B cell (primary cell): ENCODE measurements at regions not wholly inside any gene's neighbourhood (a gene's known extent, or its start where the extent isn't known, plus 50 kb on each side); places are given as distances from the start of the nearest gene placed in this dataset.

Source experiments
- ATAC-seq: fragments of 200-7000 bp; cut with Tn5 transposase; one replicate; pipeline ENCODE4 v1.10.0; 2021; ENCODE audit warnings: low read depth, mild to moderate bottlenecking, moderate number of reproducible peaks, moderate library complexity
- CTCF ChIA-PET: fragments of 350-600 bp; sonication (Branson Sonifier 250); formaldehyde crosslinking; loops from one replicate; lab custom pipeline; 2021; ENCODE audit warnings: antibody characterized with exemption, inconsistent platforms; lab: Charles Lee
- POLR2A ChIA-PET: fragments of 350-600 bp; sonication (Branson Sonifier 250); formaldehyde crosslinking; loops from one replicate; lab custom pipeline; 2021; ENCODE audit warnings: antibody characterized with exemption; lab: Charles Lee
- DNase-seq: peaks from one replicate; pipeline ENCODE4 v3.0.0; 2013
- H2AFZ ChIP-seq: 2 replicates; pipeline ENCODE4 v1.6.1; 2012; ENCODE audit warnings: mild to moderate bottlenecking, low read depth, low read length; ENCODE audit not compliant: insufficient read depth, poor library complexity, severe bottlenecking
- H3K27ac ChIP-seq, 2 donors: 1 replicate in 1 of 2; 2 replicates in 1 of 2; pipeline ENCODE4 v1.5.1; 2012 to 2013; ENCODE audit warnings: low read length in 2 of 2, mild to moderate bottlenecking in 2 of 2, moderate library complexity in 1 of 2
- H3K27me3 ChIP-seq, 4 experiments: fragments of 200-600 bp in 1 of 4; sonication (generic) in 1 of 4; replicated peaks in 1 of 4; 1 replicate in 2 of 4; 2 replicates in 2 of 4; pipeline versions ENCODE4 v1.6.1 to v1.7.0; 2013 to 2016; ENCODE audit warnings: low read length in 3 of 4, mild to moderate bottlenecking in 2 of 4, mixed read lengths in 1 of 4, moderate library complexity in 1 of 4; ENCODE audit not compliant: insufficient read depth in 4 of 4, control insufficient read depth in 3 of 4; ENCODE audit errors: control extremely low read depth in 1 of 4
- H3K36me3 ChIP-seq, 2 experiments: replicated peaks in 1 of 2; 1 replicate in 1 of 2; 2 replicates in 1 of 2; pipeline versions ENCODE4 v1.6.1 to v1.7.1; 2013; ENCODE audit warnings: low read length in 1 of 2; ENCODE audit not compliant: insufficient read depth in 2 of 2, control insufficient read depth in 1 of 2; ENCODE audit errors: control extremely low read depth in 1 of 2, extremely low read depth in 1 of 2
- H3K4me1 ChIP-seq, 2 donors: fragments of 200-600 bp in 1 of 2; sonication (generic) in 1 of 2; 1 replicate in 1 of 2; 2 replicates in 1 of 2; pipeline versions ENCODE4 v1.5.1 to v1.6.1; 2013 to 2017; ENCODE audit warnings: low read length in 2 of 2; ENCODE audit not compliant: control insufficient read depth in 2 of 2, insufficient read depth in 2 of 2
- H3K4me2 ChIP-seq: replicated peaks from 2 replicates; pipeline ENCODE3; 2012; ENCODE audit warnings: mild to moderate bottlenecking, low read depth, low read length; ENCODE audit not compliant: poor library complexity, severe bottlenecking
- H3K4me3 ChIP-seq, 5 experiments: fragments of 200-600 bp in 1 of 5; sonication (generic) in 1 of 5; 1 replicate in 3 of 5; 2 replicates in 2 of 5; pipeline versions ENCODE4 v1.5.1 to v1.7.0; 2011 to 2016; ENCODE audit warnings: low read length in 4 of 5, mild to moderate bottlenecking in 4 of 5, low read depth in 2 of 5, control low read depth in 1 of 5, moderate library complexity in 1 of 5; ENCODE audit not compliant: insufficient read depth in 1 of 5; ENCODE audit errors: control extremely low read depth in 1 of 5, extremely low read depth in 1 of 5
- H3K79me2 ChIP-seq: fragments of 200-600 bp; sonication (generic); one replicate; pipeline ENCODE4 v1.6.0; 2016; ENCODE audit warnings: low read length; ENCODE audit not compliant: control insufficient read depth, insufficient read depth
- H3K9ac ChIP-seq: fragments of 200-600 bp; sonication (generic); 2 replicates; pipeline ENCODE4 v1.6.1; 2017; ENCODE audit warnings: mild to moderate bottlenecking, low read length, moderate library complexity
- H3K9me3 ChIP-seq, 3 donors: one replicate each; pipeline versions ENCODE4 v1.6.1 to v1.7.1; 2013; ENCODE audit warnings: low read length in 2 of 3; ENCODE audit not compliant: control insufficient read depth in 2 of 3, insufficient read depth in 1 of 3; ENCODE audit errors: control extremely low read depth in 1 of 3
- H4K20me1 ChIP-seq: 2 replicates; pipeline ENCODE4 v1.6.0; 2012; ENCODE audit warnings: mild to moderate bottlenecking, low read length; ENCODE audit not compliant: insufficient read depth, control insufficient read depth, poor library complexity, severe bottlenecking
- H3K27ac Mint-ChIP-seq: one replicate; pipeline ENCODE4 v1.8.0; 2021; ENCODE audit warnings: mixed read lengths
- H3K27me3 Mint-ChIP-seq: one replicate; pipeline ENCODE4 v1.8.0; 2021; ENCODE audit warnings: mixed read lengths
- H3K4me1 Mint-ChIP-seq: one replicate; pipeline ENCODE4 v1.8.0; 2021; ENCODE audit warnings: mixed read lengths
- H3K4me3 Mint-ChIP-seq: one replicate; pipeline ENCODE4 v1.8.0; 2021; ENCODE audit warnings: mixed read lengths
- H3K9me3 Mint-ChIP-seq: one replicate; pipeline ENCODE4 v1.8.0; 2022; ENCODE audit warnings: mixed read lengths; ENCODE audit not compliant: insufficient read depth
- CTCF ChIP-seq: fragments of 200-600 bp; IDR thresholded peaks from one replicate; pipeline ENCODE4 v1.8.0; 2022; ENCODE audit warnings: antibody characterized with exemption, mild to moderate bottlenecking
- EZH2 ChIP-seq: IDR thresholded peaks from 2 replicates; pipeline ENCODE4 v1.6.1; 2012; ENCODE audit warnings: borderline replicate concordance, low read depth, mild to moderate bottlenecking, moderate library complexity, low read length; ENCODE audit not compliant: insufficient read depth, poor library complexity, severe bottlenecking
- WGBS: methylation state at CpG from one replicate; pipeline ENCODE4 v1.1.5; 2013; ENCODE audit warnings: missing lambda C conversion rate; ENCODE audit not compliant: insufficient coverage; 5-methylcytosine and 5-hydroxymethylcytosine counted together
- intact Hi-C: fragments of 100-400 bp; cut with micrococcal nuclease; formaldehyde crosslinking; loops from one replicate; pipeline ENCODE4 v1.10.0; 2022

GRCh38 chr4:34108391-34108790 is 2135.9 kb downstream of the ARAP2 start:
- no peaks in the 10 kb centered on the region for H3K9me3 Mint-ChIP-seq
- Histone ChIP-seq H3K27me3 (no peaks in the 10 kb centered on the region), H3K27ac (no peak overlapping the region), H4K20me1 (no peaks in the 10 kb centered on the region), H3K9me3 (no peaks in the 10 kb centered on the region), H2AFZ (no peak overlapping the region), H3K4me1 (no peaks in the 10 kb centered on the region), H3K36me3 (no peaks in the 10 kb centered on the region), H3K79me2 (no peaks in the 10 kb centered on the region), H3K4me3 (no peak overlapping the region), H3K4me2 (no peak overlapping the region), H3K9ac (no peak overlapping the region)
- H3K27me3 Mint-ChIP-seq = no peaks in the 10 kb centered on the region
- no peak for TF ChIP-seq CTCF
- TF ChIP-seq EZH2 = no peak
- H3K4me3 Mint-ChIP-seq = no peak overlapping the region
- H3K4me1 Mint-ChIP-seq = no peaks in the 10 kb centered on the region
- intact Hi-C loops = no loop called here
- DNase-seq (no peak), ATAC-seq (no peak)
- ChIA-PET CTCF (no interaction called here), POLR2A (no interaction called here)
- H3K27ac Mint-ChIP-seq = no peak overlapping the region

GRCh38 chr4:34112573-34112972 is 2131.7 kb downstream of the ARAP2 start:
- no peaks in the 10 kb centered on the region for H3K4me1 ChIP-seq
- H3K27ac ChIP-seq = no peak overlapping the region
- no peaks in the 10 kb centered on the region for H4K20me1 ChIP-seq
- no peak overlapping the region for H3K9ac ChIP-seq
- intact Hi-C loops = no loop called here
- no peaks in the 10 kb centered on the region for H3K9me3 ChIP-seq
- no CpG with 5 or more reads among the region's 2 CpGs for WGBS
- H3K27me3 ChIP-seq = no peaks in the 10 kb centered on the region
- H2AFZ ChIP-seq = no peak overlapping the region
- DNase-seq = no peak
- CTCF ChIA-PET = no interaction called here
- ATAC-seq = no peak
- H3K27ac Mint-ChIP-seq = no peak overlapping the region
- no peaks in the 10 kb centered on the region for H3K27me3 Mint-ChIP-seq
- no peak overlapping the region for H3K4me3 Mint-ChIP-seq
- POLR2A ChIA-PET = no interaction called here
- H3K36me3 ChIP-seq = no peaks in the 10 kb centered on the region
- no peaks in the 10 kb centered on the region for H3K79me2 ChIP-seq
- H3K4me3 ChIP-seq = no peak overlapping the region
- no peaks in the 10 kb centered on the region for H3K9me3 Mint-ChIP-seq
- no peaks in the 10 kb centered on the region for H3K4me1 Mint-ChIP-seq
- TF ChIP-seq EZH2 (no peak), CTCF (no peak)
- no peak overlapping the region for H3K4me2 ChIP-seq
